HL-60 (cell line): ENCODE measurements at regions not wholly inside any gene's neighbourhood (a gene's known extent, or its start where the extent isn't known, plus 50 kb on each side); places are given as distances from the start of the nearest gene placed in this dataset.

ENCODE experiments used
- DNase-seq, 2 experiments: peaks; one replicate each; pipeline ENCODE4 v3.0.0-alpha.2; 2010 to 2020; ENCODE audit warnings: low read depth in 1 of 2, low spot score in 1 of 2
- H3K27ac ChIP-seq: fragments of 250-450 bp; sonication (Bioruptor Pico); replicated peaks from 2 replicates; pipeline ENCODE4 v1.5.1; 2020; ENCODE audit warnings: mild to moderate bottlenecking, moderate library complexity
- H3K27me3 ChIP-seq: fragments of 250-450 bp; sonication (Bioruptor Pico); 2 replicates; pipeline ENCODE4 v1.5.1; 2021; ENCODE audit warnings: mild to moderate bottlenecking, moderate library complexity; ENCODE audit not compliant: insufficient read depth, poor library complexity, severe bottlenecking
- H3K4me3 ChIP-seq: replicated peaks from 2 replicates; pipeline ENCODE4 v1.5.1; 2011; ENCODE audit warnings: mild to moderate bottlenecking, control low read depth, low read length; ENCODE audit not compliant: insufficient read depth
- CTCF ChIP-seq: IDR thresholded peaks from one replicate; pipeline ENCODE4 v1.5.1; 2011; ENCODE audit warnings: low read length, control low read depth, inconsistent platforms; ENCODE audit not compliant: insufficient read depth
- GABPA ChIP-seq: IDR thresholded peaks from 2 replicates; pipeline ENCODE4 v1.6.1; 2012; ENCODE audit warnings: low read depth
- POLR2AphosphoS5 ChIP-seq: IDR thresholded peaks from 2 replicates; pipeline ENCODE4 v1.6.1; 2012; ENCODE audit warnings: low read depth
- REST ChIP-seq: IDR thresholded peaks from 2 replicates; pipeline ENCODE4 v1.6.1; 2012; ENCODE audit warnings: low read depth; ENCODE audit not compliant: insufficient replicate concordance
- SPI1 ChIP-seq: IDR thresholded peaks from 2 replicates; pipeline ENCODE4 v1.6.1; 2012; ENCODE audit warnings: low read depth, mild to moderate bottlenecking, borderline replicate concordance

- no peak for DNase-seq
- Histone ChIP-seq H3K27ac (no peak overlapping the region), H3K27me3 (no peaks in the 10 kb centered on the region), H3K4me3 (no peak overlapping the region)
- TF ChIP-seq SPI1 (no peak), REST (no peak), GABPA (no peak), POLR2AphosphoS5 (no peak), CTCF (no peak)
These were observed 301.4 kb downstream of the MAF start for GRCh38 chr16:79298894-79299799.

GRCh38 chr16:79298476-79298875 is 302.1 kb downstream of the MAF start:
- Histone ChIP-seq H3K27me3 (no peaks in the 10 kb centered on the region), H3K27ac (no peak overlapping the region), H3K4me3 (no peak overlapping the region)
- no peak for TF ChIP-seq CTCF
- no peak for TF ChIP-seq GABPA
- TF ChIP-seq REST, result no peak
- no peak for TF ChIP-seq SPI1
- no peak for TF ChIP-seq POLR2AphosphoS5
- DNase-seq, result no peak

- Histone ChIP-seq H3K27ac (no peak overlapping the region), H3K27me3 (no peaks in the 10 kb centered on the region), H3K4me3 (no peak overlapping the region)
- DNase-seq, result no peak
- TF ChIP-seq GABPA (no peak), CTCF (no peak), SPI1 (no peak), REST (no peak), POLR2AphosphoS5 (no peak)
These were observed 302.7 kb downstream of the MAF start for GRCh38 chr16:79297805-79298204.
